Liver (tissue), 3 donors: ENCODE measurements at regions not wholly inside any gene's neighbourhood (a gene's known extent, or its start where the extent isn't known, plus 50 kb on each side); places are given as distances from the start of the nearest gene placed in this dataset.

Experiments
- EGR1 ChIP-seq, 2 donors: IDR thresholded peaks; 2 replicates each; pipeline ENCODE4 v1.6.1; 2016 to 2018; ENCODE audit warnings: antibody characterized with exemption in 2 of 2, low read depth in 2 of 2
- FOXA1 ChIP-seq: IDR thresholded peaks from 2 replicates; pipeline ENCODE4 v1.6.1; 2016; ENCODE audit warnings: antibody characterized with exemption
- GABPA ChIP-seq, 2 donors: IDR thresholded peaks in 1 of 2; conservative IDR thresholded peaks in 1 of 2; 2 replicates each; pipeline ENCODE4 v1.6.1; 2016; ENCODE audit warnings: antibody characterized with exemption in 2 of 2, mild to moderate bottlenecking in 1 of 2, moderate library complexity in 1 of 2
- JUND ChIP-seq, 2 donors: IDR thresholded peaks; 2 replicates each; pipeline ENCODE4 v1.6.1; 2016; ENCODE audit warnings: antibody characterized with exemption in 2 of 2
- RAD21 ChIP-seq, 2 donors: IDR thresholded peaks; 2 replicates each; pipeline ENCODE4 v1.6.1; 2016; ENCODE audit warnings: antibody characterized with exemption in 2 of 2, mild to moderate bottlenecking in 2 of 2
- RXRA ChIP-seq, 2 donors: IDR thresholded peaks; 2 replicates each; pipeline ENCODE4 v1.6.1; 2017 to 2018; ENCODE audit warnings: antibody characterized with exemption in 2 of 2, mild to moderate bottlenecking in 1 of 2
- SP1 ChIP-seq: IDR thresholded peaks from 2 replicates; pipeline ENCODE4 v1.6.1; 2018; ENCODE audit warnings: antibody characterized with exemption, mild to moderate bottlenecking
- TAF1 ChIP-seq: conservative IDR thresholded peaks from 2 replicates; pipeline ENCODE4 v1.6.1; 2016; ENCODE audit warnings: antibody characterized with exemption, mild to moderate bottlenecking
- YY1 ChIP-seq: IDR thresholded peaks from 2 replicates; pipeline ENCODE4 v1.6.1; 2016; ENCODE audit warnings: antibody characterized with exemption, mild to moderate bottlenecking
- TF ChIP-seq, protein P1 (sequence below): fragments of 150-350 bp; IDR thresholded peaks from 2 replicates; pipeline ENCODE4 v1.5.1; 2017; ENCODE audit warnings: improper control_type of control experiment, low read depth, low read length; ENCODE audit not compliant: missing input control
- TF ChIP-seq, protein P2 (sequence below): IDR thresholded peaks from 2 replicates; pipeline ENCODE4 v1.6.1; 2016; ENCODE audit warnings: antibody characterized with exemption
- TF ChIP-seq, protein P3 (sequence below): IDR thresholded peaks from 2 replicates; pipeline ENCODE4 v1.6.1; 2016; ENCODE audit warnings: antibody characterized with exemption, mild to moderate bottlenecking
- TF ChIP-seq, protein P4 (sequence below): IDR thresholded peaks from 2 replicates; pipeline ENCODE4 v1.6.1; 2016; ENCODE audit warnings: antibody characterized with exemption
- TF ChIP-seq, protein P5 (sequence below): IDR thresholded peaks from 2 replicates; pipeline ENCODE4 v1.6.1; 2016; ENCODE audit warnings: antibody characterized with exemption
- donor health status: healthy.
- donor health status: healthy.

DNA sequence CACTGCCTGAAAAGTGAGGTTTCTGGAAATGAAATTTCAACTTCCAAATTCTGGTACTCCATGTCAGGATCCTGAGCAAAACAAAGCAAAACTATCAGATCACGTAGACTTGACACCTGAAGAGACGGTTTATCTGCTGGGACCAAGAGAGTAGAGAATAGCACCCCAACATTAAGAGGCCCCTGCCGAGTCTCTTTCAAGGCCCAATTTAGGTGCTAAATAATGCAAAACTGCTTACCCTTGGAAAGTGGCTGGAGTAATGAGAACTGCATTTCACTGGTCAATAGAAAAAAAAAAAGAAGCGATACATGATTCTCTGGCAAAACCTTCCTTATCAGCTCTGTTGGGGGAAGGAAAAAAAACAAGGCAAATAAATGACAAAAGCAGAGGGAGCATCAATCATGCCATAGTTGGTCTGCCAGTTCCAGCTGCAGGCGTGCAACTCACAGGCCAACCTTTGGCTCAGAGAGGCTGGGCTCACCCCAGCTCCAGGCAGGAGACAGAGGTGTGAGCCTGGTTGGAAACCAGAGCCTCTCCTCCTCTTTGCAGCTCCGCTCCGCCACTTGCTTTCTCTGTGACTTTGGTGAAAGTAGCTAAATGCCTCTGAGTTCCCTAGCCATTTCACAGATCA is 595.2 kb downstream of the TOX3 start:
- TF ChIP-seq SP1 (no peak), GABPA (IDR thresholded peaks at IDR 0.05 in 1 of 2, conservative IDR thresholded peaks at IDR 0.05 in 1 of 2) (no peak), JUND (IDR thresholded peaks at IDR 0.05) (no peak), FOXA1 (no peak), TAF1 (no peak), RAD21 (IDR thresholded peaks at IDR 0.05) (no peak), YY1 (no peak), RXRA (IDR thresholded peaks at IDR 0.05) (no peak), EGR1 (IDR thresholded peaks at IDR 0.05; ENCODE audit: low read depth in 2 of 2) (no peak)
- TF ChIP-seq, protein P1, sequence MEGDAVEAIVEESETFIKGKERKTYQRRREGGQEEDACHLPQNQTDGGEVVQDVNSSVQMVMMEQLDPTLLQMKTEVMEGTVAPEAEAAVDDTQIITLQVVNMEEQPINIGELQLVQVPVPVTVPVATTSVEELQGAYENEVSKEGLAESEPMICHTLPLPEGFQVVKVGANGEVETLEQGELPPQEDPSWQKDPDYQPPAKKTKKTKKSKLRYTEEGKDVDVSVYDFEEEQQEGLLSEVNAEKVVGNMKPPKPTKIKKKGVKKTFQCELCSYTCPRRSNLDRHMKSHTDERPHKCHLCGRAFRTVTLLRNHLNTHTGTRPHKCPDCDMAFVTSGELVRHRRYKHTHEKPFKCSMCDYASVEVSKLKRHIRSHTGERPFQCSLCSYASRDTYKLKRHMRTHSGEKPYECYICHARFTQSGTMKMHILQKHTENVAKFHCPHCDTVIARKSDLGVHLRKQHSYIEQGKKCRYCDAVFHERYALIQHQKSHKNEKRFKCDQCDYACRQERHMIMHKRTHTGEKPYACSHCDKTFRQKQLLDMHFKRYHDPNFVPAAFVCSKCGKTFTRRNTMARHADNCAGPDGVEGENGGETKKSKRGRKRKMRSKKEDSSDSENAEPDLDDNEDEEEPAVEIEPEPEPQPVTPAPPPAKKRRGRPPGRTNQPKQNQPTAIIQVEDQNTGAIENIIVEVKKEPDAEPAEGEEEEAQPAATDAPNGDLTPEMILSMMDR, result no peak
- TF ChIP-seq, protein P2, sequence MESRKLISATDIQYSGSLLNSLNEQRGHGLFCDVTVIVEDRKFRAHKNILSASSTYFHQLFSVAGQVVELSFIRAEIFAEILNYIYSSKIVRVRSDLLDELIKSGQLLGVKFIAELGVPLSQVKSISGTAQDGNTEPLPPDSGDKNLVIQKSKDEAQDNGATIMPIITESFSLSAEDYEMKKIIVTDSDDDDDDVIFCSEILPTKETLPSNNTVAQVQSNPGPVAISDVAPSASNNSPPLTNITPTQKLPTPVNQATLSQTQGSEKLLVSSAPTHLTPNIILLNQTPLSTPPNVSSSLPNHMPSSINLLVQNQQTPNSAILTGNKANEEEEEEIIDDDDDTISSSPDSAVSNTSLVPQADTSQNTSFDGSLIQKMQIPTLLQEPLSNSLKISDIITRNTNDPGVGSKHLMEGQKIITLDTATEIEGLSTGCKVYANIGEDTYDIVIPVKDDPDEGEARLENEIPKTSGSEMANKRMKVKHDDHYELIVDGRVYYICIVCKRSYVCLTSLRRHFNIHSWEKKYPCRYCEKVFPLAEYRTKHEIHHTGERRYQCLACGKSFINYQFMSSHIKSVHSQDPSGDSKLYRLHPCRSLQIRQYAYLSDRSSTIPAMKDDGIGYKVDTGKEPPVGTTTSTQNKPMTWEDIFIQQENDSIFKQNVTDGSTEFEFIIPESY, result no peak
- TF ChIP-seq, protein P3, sequence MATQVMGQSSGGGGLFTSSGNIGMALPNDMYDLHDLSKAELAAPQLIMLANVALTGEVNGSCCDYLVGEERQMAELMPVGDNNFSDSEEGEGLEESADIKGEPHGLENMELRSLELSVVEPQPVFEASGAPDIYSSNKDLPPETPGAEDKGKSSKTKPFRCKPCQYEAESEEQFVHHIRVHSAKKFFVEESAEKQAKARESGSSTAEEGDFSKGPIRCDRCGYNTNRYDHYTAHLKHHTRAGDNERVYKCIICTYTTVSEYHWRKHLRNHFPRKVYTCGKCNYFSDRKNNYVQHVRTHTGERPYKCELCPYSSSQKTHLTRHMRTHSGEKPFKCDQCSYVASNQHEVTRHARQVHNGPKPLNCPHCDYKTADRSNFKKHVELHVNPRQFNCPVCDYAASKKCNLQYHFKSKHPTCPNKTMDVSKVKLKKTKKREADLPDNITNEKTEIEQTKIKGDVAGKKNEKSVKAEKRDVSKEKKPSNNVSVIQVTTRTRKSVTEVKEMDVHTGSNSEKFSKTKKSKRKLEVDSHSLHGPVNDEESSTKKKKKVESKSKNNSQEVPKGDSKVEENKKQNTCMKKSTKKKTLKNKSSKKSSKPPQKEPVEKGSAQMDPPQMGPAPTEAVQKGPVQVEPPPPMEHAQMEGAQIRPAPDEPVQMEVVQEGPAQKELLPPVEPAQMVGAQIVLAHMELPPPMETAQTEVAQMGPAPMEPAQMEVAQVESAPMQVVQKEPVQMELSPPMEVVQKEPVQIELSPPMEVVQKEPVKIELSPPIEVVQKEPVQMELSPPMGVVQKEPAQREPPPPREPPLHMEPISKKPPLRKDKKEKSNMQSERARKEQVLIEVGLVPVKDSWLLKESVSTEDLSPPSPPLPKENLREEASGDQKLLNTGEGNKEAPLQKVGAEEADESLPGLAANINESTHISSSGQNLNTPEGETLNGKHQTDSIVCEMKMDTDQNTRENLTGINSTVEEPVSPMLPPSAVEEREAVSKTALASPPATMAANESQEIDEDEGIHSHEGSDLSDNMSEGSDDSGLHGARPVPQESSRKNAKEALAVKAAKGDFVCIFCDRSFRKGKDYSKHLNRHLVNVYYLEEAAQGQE, result no peak
- TF ChIP-seq, protein P4, sequence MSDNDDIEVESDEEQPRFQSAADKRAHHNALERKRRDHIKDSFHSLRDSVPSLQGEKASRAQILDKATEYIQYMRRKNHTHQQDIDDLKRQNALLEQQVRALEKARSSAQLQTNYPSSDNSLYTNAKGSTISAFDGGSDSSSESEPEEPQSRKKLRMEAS, result no peak
- TF ChIP-seq, protein P5, sequence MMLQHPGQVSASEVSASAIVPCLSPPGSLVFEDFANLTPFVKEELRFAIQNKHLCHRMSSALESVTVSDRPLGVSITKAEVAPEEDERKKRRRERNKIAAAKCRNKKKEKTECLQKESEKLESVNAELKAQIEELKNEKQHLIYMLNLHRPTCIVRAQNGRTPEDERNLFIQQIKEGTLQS, result no peak
